ENCODE measurements at regions not wholly inside any gene's neighbourhood (a gene's known extent, or its start where the extent isn't known, plus 50 kb on each side); places are given as distances from the start of the nearest gene placed in this dataset.

GRCh38 chr2:215627771-215628170, 191.9 kb upstream of the FN1 start:
- no peak for TF ChIP-seq CTCF (IDR thresholded peaks at IDR 0.05; ENCODE audit: borderline replicate concordance, insufficient read depth, low read depth, low read length)
- H3K4me3 ChIP-seq (ENCODE audit: low read depth, low read length), result no peak overlapping the region

GRCh38 chr2:215626812-215627281, 191.0 kb upstream of the FN1 start:
- no peak overlapping the region for H3K4me3 ChIP-seq (ENCODE audit: low read depth, low read length)
- TF ChIP-seq CTCF (IDR thresholded peaks at IDR 0.05; ENCODE audit: borderline replicate concordance, insufficient read depth, low read depth, low read length), result no peak

- no peak overlapping the region for H3K4me3 ChIP-seq (ENCODE audit: low read depth, low read length)
- TF ChIP-seq CTCF (IDR thresholded peaks at IDR 0.05; ENCODE audit: borderline replicate concordance, insufficient read depth, low read depth, low read length), result no peak
Observed at GRCh38 chr2:215626063-215626462, 190.2 kb upstream of the FN1 start.

- no peak for TF ChIP-seq CTCF (IDR thresholded peaks at IDR 0.05; ENCODE audit: borderline replicate concordance, insufficient read depth, low read depth, low read length)
- no peak overlapping the region for H3K4me3 ChIP-seq (ENCODE audit: low read depth, low read length)
Observed at GRCh38 chr2:215625207-215625606, 189.3 kb upstream of the FN1 start.

GRCh38 chr2:215624423-215624829, 188.6 kb upstream of the FN1 start:
- no peak for TF ChIP-seq CTCF (IDR thresholded peaks at IDR 0.05; ENCODE audit: borderline replicate concordance, insufficient read depth, low read depth, low read length)

GRCh38 chr2:215622837-215623236, 187.0 kb upstream of the FN1 start:
- no peak overlapping the region for H3K4me3 ChIP-seq (ENCODE audit: low read depth, low read length)
- TF ChIP-seq CTCF (IDR thresholded peaks at IDR 0.05; ENCODE audit: borderline replicate concordance, insufficient read depth, low read depth, low read length), result no peak

More at GRCh38 chr2:215624423-215624829, 188.6 kb upstream of the FN1 start:
- H3K4me3 ChIP-seq (ENCODE audit: low read depth, low read length), result no peak overlapping the region

GRCh38 chr2:215621381-215621780, 185.5 kb upstream of the FN1 start:
- H3K4me3 ChIP-seq (ENCODE audit: low read depth, low read length), result no peak overlapping the region
- TF ChIP-seq CTCF (IDR thresholded peaks at IDR 0.05; ENCODE audit: borderline replicate concordance, insufficient read depth, low read depth, low read length), result no peak
